ENCODE measurements at regions not wholly inside any gene's neighbourhood (a gene's known extent, or its start where the extent isn't known, plus 50 kb on each side); places are given as distances from the start of the nearest gene placed in this dataset.

GRCh38 chr20:3304456-3304855 is 65.5 kb upstream of the SLC4A11 start:
- no peak overlapping the region for H2AFZ ChIP-seq (ENCODE audit: low read depth, low read length)
- H3K9me1 ChIP-seq (replicated peaks; ENCODE audit: control insufficient read depth, extremely low read depth, insufficient read depth, low read length), result no peaks in the 10 kb centered on the region
- no peaks in the 10 kb centered on the region for H4K20me1 ChIP-seq (replicated peaks; ENCODE audit: control insufficient read depth, extremely low read depth, insufficient read depth, low read length)
- H3K79me2 ChIP-seq (ENCODE audit: control insufficient read depth, insufficient read depth, low read length), result no peaks in the 10 kb centered on the region
- no peak for FAIRE-seq
- TF ChIP-seq MYC (IDR thresholded peaks at IDR 0.05; ENCODE audit: low read depth, low read length), result no peak
- TF ChIP-seq FOS (IDR thresholded peaks at IDR 0.05; ENCODE audit: borderline replicate concordance, insufficient read depth, low read length), result no peak
- no peak for TF ChIP-seq POLR2AphosphoS5 (IDR thresholded peaks at IDR 0.05; ENCODE audit: insufficient read depth, low read depth, low read length)
- TF ChIP-seq JUN (IDR thresholded peaks at IDR 0.05; ENCODE audit: borderline replicate concordance, insufficient read depth, insufficient read length, low read depth), result no peak
- TF ChIP-seq MAX (IDR thresholded peaks at IDR 0.05; ENCODE audit: insufficient read depth, insufficient read length), result no peak
- no peak for TF ChIP-seq EZH2 (IDR thresholded peaks at IDR 0.05; ENCODE audit: borderline replicate concordance, low read depth, low read length, severe bottlenecking)
- no peak for TF ChIP-seq GATA2 (IDR thresholded peaks at IDR 0.05; ENCODE audit: insufficient read depth, insufficient read length, low read depth, low read length)
- TF ChIP-seq, protein P1, sequence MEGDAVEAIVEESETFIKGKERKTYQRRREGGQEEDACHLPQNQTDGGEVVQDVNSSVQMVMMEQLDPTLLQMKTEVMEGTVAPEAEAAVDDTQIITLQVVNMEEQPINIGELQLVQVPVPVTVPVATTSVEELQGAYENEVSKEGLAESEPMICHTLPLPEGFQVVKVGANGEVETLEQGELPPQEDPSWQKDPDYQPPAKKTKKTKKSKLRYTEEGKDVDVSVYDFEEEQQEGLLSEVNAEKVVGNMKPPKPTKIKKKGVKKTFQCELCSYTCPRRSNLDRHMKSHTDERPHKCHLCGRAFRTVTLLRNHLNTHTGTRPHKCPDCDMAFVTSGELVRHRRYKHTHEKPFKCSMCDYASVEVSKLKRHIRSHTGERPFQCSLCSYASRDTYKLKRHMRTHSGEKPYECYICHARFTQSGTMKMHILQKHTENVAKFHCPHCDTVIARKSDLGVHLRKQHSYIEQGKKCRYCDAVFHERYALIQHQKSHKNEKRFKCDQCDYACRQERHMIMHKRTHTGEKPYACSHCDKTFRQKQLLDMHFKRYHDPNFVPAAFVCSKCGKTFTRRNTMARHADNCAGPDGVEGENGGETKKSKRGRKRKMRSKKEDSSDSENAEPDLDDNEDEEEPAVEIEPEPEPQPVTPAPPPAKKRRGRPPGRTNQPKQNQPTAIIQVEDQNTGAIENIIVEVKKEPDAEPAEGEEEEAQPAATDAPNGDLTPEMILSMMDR (IDR thresholded peaks at IDR 0.05; ENCODE audit: extremely low read depth in 1 of 2, insufficient read depth in 1 of 2, low read depth in 1 of 2, low read length in 2 of 2), result no peak
- TF ChIP-seq POLR2A (IDR thresholded peaks at IDR 0.05; ENCODE audit: low read depth, low read length), result no peak
- H3K4me2 ChIP-seq (ENCODE audit: insufficient read depth, low read length), result no peak overlapping the region
- no peak overlapping the region for H3K4me3 ChIP-seq (replicated peaks in 1 of 3; ENCODE audit: insufficient read depth in 1 of 3, low read depth in 1 of 3, low read length in 3 of 3)
- ChIA-PET POLR2A (no interaction called here), CTCF (interaction anchor here (1.1 kb wide), 2 partner anchors 10 to 12 kb away, joined by 3 read pairs; no protein-coding TSS in a partner anchor)
- H3K4me1 ChIP-seq (ENCODE audit: control insufficient read depth, extremely low read depth, insufficient read depth, low read length), result no peaks in the 10 kb centered on the region
- H3K9ac ChIP-seq (replicated peaks; ENCODE audit: extremely low read depth, insufficient read depth, low read length), result no peak overlapping the region
- DNase-seq (ENCODE audit: low read depth, low spot score), result no peak
- H3K9me3 ChIP-seq (replicated peaks; ENCODE audit: control insufficient read depth, insufficient read depth, low read length), result no peaks in the 10 kb centered on the region
- intact Hi-C loops (cut with micrococcal nuclease) (no loop called here), dilution Hi-C loops (cut with MboI; ENCODE audit: extremely low pct_ligation_motif_present, low sequenced_read_pairs) (no loop called here)
- H3K27ac ChIP-seq (ENCODE audit: insufficient read depth, low read depth, low read length), result no peak overlapping the region
- H3K27me3 ChIP-seq (ENCODE audit: control insufficient read depth in 2 of 2, insufficient read depth in 2 of 2, low read length in 2 of 2), result no peaks in the 10 kb centered on the region
- BruUV-seq (replicated peaks), result no TSS peak
- H3K36me3 ChIP-seq (ENCODE audit: control insufficient read depth in 2 of 2, extremely low read depth in 1 of 2, insufficient read depth in 2 of 2, low read length in 2 of 2), result peaks cover 5 to 27% of the 10 kb centered on the region in 2 experiments
